OCI-LY3 (cell line): ENCODE measurements at regions not wholly inside any gene's neighbourhood (a gene's known extent, or its start where the extent isn't known, plus 50 kb on each side); places are given as distances from the start of the nearest gene placed in this dataset.

Experiments
- H2AFZ ChIP-seq: fragments of 200-600, 300-600 bp; shearing (Covaris generic); 2 replicates; pipeline ENCODE4 v1.6.0; 2014; ENCODE audit warnings: antibody characterized with exemption, low read depth, low read length
- H3K27ac ChIP-seq: fragments of 200-600, 300-600 bp; sonication (generic); 2 replicates; pipeline ENCODE4 v1.5.1; 2014; ENCODE audit warnings: mild to moderate bottlenecking, low read length, moderate library complexity, mixed read lengths
- H3K27me3 ChIP-seq: fragments of 200-600, 300-600 bp; sonication (generic); 2 replicates; pipeline ENCODE4 v1.6.1; 2014; ENCODE audit warnings: low read depth, low read length, mixed read lengths
- H3K36me3 ChIP-seq: fragments of 200-600, 300-600 bp; sonication (generic); replicated peaks from 2 replicates; pipeline ENCODE3; 2014; ENCODE audit warnings: low read depth, low read length, mixed read lengths
- H3K4me1 ChIP-seq: fragments of 300-600, 200-600 bp; sonication (generic); 2 replicates; pipeline ENCODE4 v1.6.1; 2014; ENCODE audit warnings: low read length, mixed read lengths
- H3K4me2 ChIP-seq: fragments of 200-600, 300-600 bp; sonication (generic); 2 replicates; pipeline ENCODE4 v1.6.1; 2014; ENCODE audit warnings: low read length, mixed read lengths
- H3K4me3 ChIP-seq: fragments of 300-600, 200-600 bp; sonication (generic); 2 replicates; pipeline ENCODE4 v1.5.1; 2014; ENCODE audit warnings: antibody characterized with exemption, mild to moderate bottlenecking, low read length, moderate library complexity
- H3K79me2 ChIP-seq: fragments of 300-600, 200-600 bp; shearing (Covaris generic); 2 replicates; pipeline ENCODE4 v1.6.1; 2014; ENCODE audit warnings: mild to moderate bottlenecking, low read length, mixed read lengths
- H3K9ac ChIP-seq: fragments of 300-600, 200-600 bp; shearing (Covaris generic); 2 replicates; pipeline ENCODE4 v1.6.0; 2014; ENCODE audit warnings: mild to moderate bottlenecking, low read length, moderate library complexity
- H3K9me3 ChIP-seq: fragments of 200-600, 300-600 bp; shearing (Covaris generic); 2 replicates; pipeline ENCODE4 v1.6.1; 2014; ENCODE audit warnings: low read length, mixed read lengths; ENCODE audit not compliant: insufficient read depth
- H4K20me1 ChIP-seq: fragments of 200-600, 300-600 bp; sonication (generic); 2 replicates; pipeline ENCODE4 v1.6.1; 2016; ENCODE audit warnings: low read length, mixed read lengths; ENCODE audit not compliant: insufficient read depth
- EZH2phosphoT487 ChIP-seq: fragments of 200-600 bp; shearing (Covaris generic); IDR thresholded peaks from 2 replicates; pipeline ENCODE4 v1.6.1; 2018; ENCODE audit warnings: antibody characterized with exemption, mixed run types, low read depth
- TF ChIP-seq, protein P1 (sequence below): fragments of 200-600, 300-600 bp; sonication (generic); IDR thresholded peaks from 2 replicates; pipeline ENCODE4 v1.5.1; 2014; ENCODE audit warnings: antibody characterized with exemption, low read length, low read depth

DNA sequence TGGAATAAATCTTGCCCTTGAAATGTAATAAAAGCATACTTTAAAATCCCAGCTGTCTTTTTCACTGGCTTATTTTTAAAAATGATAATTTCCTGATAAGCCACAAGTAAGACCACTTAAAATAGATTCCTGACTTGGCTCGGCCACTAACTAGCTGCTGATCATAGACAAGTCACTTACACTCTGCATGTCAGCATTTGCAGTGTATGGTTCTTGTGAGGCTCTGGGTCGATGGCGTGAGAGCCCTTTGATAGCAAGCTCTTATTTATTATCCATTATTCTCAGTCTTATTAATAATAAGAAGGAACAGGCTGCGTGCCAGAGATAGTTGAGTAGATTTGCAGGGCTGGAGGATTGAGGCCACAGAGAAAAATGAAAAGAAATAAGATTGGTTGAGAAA lies 110.7 kb upstream of the IL12B start:
- Histone ChIP-seq H3K4me2 (peak overlapping the region; percentile 33; the same call in 1 of the 2 replicates), H3K27ac (peak overlapping the region; percentile 91), H2AFZ (no peak overlapping the region), H3K36me3 (peaks cover 27% of the 10 kb centered on the region), H3K9ac (peak overlapping the region; percentile 65), H4K20me1 (no peaks in the 10 kb centered on the region), H3K4me1 (peaks cover 95% of the 10 kb centered on the region), H3K4me3 (no peak overlapping the region), H3K9me3 (no peaks in the 10 kb centered on the region), H3K79me2 (peaks cover 7% of the 10 kb centered on the region; the same call in 1 of the 2 replicates), H3K27me3 (no peaks in the 10 kb centered on the region)
- no peak for TF ChIP-seq EZH2phosphoT487
- TF ChIP-seq, protein P1, sequence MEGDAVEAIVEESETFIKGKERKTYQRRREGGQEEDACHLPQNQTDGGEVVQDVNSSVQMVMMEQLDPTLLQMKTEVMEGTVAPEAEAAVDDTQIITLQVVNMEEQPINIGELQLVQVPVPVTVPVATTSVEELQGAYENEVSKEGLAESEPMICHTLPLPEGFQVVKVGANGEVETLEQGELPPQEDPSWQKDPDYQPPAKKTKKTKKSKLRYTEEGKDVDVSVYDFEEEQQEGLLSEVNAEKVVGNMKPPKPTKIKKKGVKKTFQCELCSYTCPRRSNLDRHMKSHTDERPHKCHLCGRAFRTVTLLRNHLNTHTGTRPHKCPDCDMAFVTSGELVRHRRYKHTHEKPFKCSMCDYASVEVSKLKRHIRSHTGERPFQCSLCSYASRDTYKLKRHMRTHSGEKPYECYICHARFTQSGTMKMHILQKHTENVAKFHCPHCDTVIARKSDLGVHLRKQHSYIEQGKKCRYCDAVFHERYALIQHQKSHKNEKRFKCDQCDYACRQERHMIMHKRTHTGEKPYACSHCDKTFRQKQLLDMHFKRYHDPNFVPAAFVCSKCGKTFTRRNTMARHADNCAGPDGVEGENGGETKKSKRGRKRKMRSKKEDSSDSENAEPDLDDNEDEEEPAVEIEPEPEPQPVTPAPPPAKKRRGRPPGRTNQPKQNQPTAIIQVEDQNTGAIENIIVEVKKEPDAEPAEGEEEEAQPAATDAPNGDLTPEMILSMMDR, result no peak

DNA sequence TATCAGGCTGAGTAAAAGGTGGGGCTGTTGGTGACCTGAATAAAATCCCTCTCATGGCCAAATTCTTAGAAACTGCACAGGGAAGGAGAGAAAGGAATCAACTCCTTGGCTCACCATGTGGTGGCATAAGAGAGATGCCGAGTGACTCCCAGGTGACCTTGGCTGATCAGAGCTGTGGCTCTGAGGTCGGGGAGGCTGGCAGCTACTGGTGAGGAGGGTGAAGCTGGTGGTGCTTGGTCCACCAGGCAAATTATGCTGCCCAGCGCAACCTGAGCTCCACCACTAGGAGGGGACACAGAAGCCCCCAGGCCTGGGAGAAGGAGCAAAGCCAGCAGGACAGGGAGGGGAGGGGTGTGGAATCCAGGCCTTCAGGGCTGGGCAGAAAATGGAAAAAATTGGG lies 111.2 kb upstream of the IL12B start:
- H3K4me3 ChIP-seq, result no peak overlapping the region
- TF ChIP-seq, protein P1, result peak; percentile 48
- no peak for TF ChIP-seq EZH2phosphoT487
- peak overlapping the region; percentile 65 for H3K9ac ChIP-seq
- H4K20me1 ChIP-seq, result no peaks in the 10 kb centered on the region
- H3K4me1 ChIP-seq, result peaks cover 97% of the 10 kb centered on the region
- no peaks in the 10 kb centered on the region for H3K9me3 ChIP-seq
- peaks cover 7% of the 10 kb centered on the region; the same call in 1 of the 2 replicates for H3K79me2 ChIP-seq
- H2AFZ ChIP-seq, result no peak overlapping the region
- H3K27me3 ChIP-seq, result no peaks in the 10 kb centered on the region
- peaks cover 32% of the 10 kb centered on the region for H3K36me3 ChIP-seq
- peak overlapping the region; percentile 91 for H3K27ac ChIP-seq
- H3K4me2 ChIP-seq, result peak overlapping the region; percentile 29

DNA sequence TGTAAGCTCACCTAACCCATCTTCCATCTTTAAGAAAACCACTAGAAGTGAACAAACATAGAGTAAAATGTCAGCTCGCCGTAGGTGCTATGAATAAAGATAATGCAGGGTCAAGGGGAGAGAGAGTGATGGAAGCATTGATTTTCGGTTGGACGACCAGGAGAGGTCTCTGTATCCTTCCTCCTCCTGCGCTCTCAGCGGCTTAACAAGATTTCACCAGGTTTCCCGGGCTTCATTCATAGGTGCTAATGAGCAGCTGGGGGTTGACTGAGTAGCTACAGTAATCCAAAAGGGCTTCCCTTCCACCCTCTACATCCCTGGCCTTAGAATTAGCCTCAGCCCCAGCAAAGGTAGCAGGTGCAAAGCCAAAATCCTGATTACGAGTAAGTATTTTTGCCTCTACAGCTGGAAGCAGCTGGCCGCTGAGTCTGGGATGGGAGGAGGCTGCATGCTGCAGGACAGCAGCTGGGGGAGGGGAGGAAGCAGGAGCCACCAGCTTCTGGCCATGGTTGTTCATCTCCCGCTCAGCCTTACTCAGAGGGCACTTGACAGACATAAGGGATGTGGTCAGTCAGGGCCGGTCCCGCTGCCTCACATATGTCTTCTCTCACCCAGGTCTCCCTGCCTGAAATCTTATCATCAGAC lies 112.0 kb upstream of the IL12B start:
- Histone ChIP-seq H3K4me2 (no peak overlapping the region), H3K9ac (peak overlapping the region; percentile 40; the same call in 1 of the 2 replicates), H2AFZ (no peak overlapping the region), H4K20me1 (no peaks in the 10 kb centered on the region), H3K27me3 (no peaks in the 10 kb centered on the region), H3K79me2 (peaks cover 7% of the 10 kb centered on the region; the same call in 1 of the 2 replicates), H3K27ac (peak overlapping the region; percentile 91), H3K4me1 (peaks cover 94% of the 10 kb centered on the region), H3K4me3 (no peak overlapping the region), H3K9me3 (no peaks in the 10 kb centered on the region), H3K36me3 (peaks cover 37% of the 10 kb centered on the region)
- TF ChIP-seq, protein P1, result no peak
- TF ChIP-seq EZH2phosphoT487, result no peak

DNA sequence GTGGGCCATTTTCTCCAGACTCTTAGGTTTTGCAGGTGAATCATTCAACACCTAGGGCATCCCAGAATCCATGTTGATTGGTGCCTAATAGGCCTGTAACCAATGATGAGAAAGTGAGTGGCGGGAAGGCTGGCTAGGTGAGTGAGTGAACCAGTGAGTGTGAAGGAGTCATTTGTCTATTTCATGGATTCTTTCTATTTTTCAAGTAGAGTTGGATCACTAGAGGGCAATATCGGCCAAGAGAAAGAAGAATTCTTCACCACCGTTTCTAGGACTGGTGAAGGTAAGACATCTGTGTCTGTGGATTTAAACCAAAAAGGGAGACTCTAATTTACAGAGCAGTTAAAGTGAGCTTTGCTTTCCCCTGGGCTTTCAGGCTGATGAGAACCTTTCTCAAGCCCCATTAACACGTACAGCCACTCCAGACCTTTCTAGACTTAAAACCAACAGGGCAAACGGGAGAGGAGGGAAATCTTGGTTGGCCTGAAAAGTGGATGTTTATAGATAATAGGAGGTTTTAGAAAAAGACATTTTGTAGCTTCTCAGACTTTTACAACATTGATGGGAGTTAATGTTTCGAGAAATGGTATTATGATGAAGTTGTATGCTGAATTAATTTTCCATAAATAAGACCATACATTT lies 114.3 kb upstream of the IL12B start:
- TF ChIP-seq, protein P1, result peak; percentile 61
- TF ChIP-seq EZH2phosphoT487, result no peak
- peak overlapping the region; percentile 73 for H3K27ac ChIP-seq
- H3K79me2 ChIP-seq, result no peaks in the 10 kb centered on the region
- no peak overlapping the region; the same call in 1 of the 2 replicates for H2AFZ ChIP-seq
- H3K4me2 ChIP-seq, result peak overlapping the region; percentile 25
- H3K4me1 ChIP-seq, result peaks cover 72% of the 10 kb centered on the region
- no peaks in the 10 kb centered on the region for H4K20me1 ChIP-seq
- H3K9me3 ChIP-seq, result no peaks in the 10 kb centered on the region
- H3K27me3 ChIP-seq, result no peaks in the 10 kb centered on the region
- H3K9ac ChIP-seq, result peak overlapping the region; percentile 71
- no peak overlapping the region for H3K4me3 ChIP-seq
- peaks cover 25% of the 10 kb centered on the region for H3K36me3 ChIP-seq
